ENCODE measurements at regions not wholly inside any gene's neighbourhood (a gene's known extent, or its start where the extent isn't known, plus 50 kb on each side); places are given as distances from the start of the nearest gene placed in this dataset.

DNA sequence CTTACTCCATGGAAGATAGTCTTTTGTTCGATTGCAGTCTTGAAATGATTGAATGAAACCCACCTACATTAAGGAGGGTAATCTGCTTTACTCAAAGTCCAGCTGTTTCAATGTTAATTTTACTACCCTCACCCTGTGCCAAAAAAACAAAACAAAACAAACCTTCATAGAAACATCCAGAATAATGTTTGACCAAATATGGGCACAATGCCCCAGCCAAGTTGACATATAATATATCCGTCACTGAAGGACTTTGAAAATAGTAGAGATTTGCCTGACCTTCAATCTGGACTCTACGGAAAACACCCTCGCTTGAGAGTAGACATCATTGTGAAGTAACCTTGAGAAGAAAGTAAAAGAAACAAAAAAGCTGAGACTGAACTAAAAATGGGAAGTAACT is 550.5 kb upstream of the SMIM31 start:
- H3K9me3 ChIP-seq (ENCODE audit: control insufficient read depth in 4 of 4, low read length in 3 of 4): no peaks in the 10 kb centered on the region
- H3K4me3 ChIP-seq (ENCODE audit: low read depth in 1 of 3, low read length in 3 of 3): no peak overlapping the region
- H3K27me3 ChIP-seq (ENCODE audit: control insufficient read depth in 4 of 4, insufficient read depth in 4 of 4, low read length in 3 of 4): peaks cover 0 to 3% (median 0%) of the 10 kb centered on the region in 4 donors
- H3K36me3 ChIP-seq (ENCODE audit: control insufficient read depth in 4 of 4, insufficient read depth in 3 of 4, low read depth in 1 of 4, low read length in 3 of 4): no peaks in the 10 kb centered on the region
- DNase-seq (ENCODE audit: low spot score): no peak
- no peaks in the 10 kb centered on the region for H3K4me1 ChIP-seq (ENCODE audit: control insufficient read depth in 4 of 4, insufficient read depth in 4 of 4, low read length in 3 of 4)
- H3K9ac ChIP-seq (ENCODE audit: low read depth in 1 of 2, low read length in 2 of 2): no peak overlapping the region
- 71% methylated on average over 4 of the region's 4 CpGs for WGBS
- no peak for TF ChIP-seq FOXA2 (IDR thresholded peaks at IDR 0.05)
- no peak for TF ChIP-seq RAD21 (IDR thresholded peaks at IDR 0.05)
- no peak for TF ChIP-seq RXRA (IDR thresholded peaks at IDR 0.05)
- no peak for TF ChIP-seq YY1 (IDR thresholded peaks at IDR 0.05)
- no peak for TF ChIP-seq GABPA (IDR thresholded peaks at IDR 0.05 in 1 of 2, conservative IDR thresholded peaks at IDR 0.05 in 1 of 2)
- TF ChIP-seq JUND (IDR thresholded peaks at IDR 0.05): no peak
- no peak for TF ChIP-seq SP1 (IDR thresholded peaks at IDR 0.05)
- TF ChIP-seq EGR1 (IDR thresholded peaks at IDR 0.05; ENCODE audit: low read depth in 2 of 2): no peak
- TF ChIP-seq, protein P1, sequence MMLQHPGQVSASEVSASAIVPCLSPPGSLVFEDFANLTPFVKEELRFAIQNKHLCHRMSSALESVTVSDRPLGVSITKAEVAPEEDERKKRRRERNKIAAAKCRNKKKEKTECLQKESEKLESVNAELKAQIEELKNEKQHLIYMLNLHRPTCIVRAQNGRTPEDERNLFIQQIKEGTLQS (IDR thresholded peaks at IDR 0.05): no peak
- no peak overlapping the region for H3K27ac ChIP-seq (ENCODE audit: low read depth in 1 of 2, low read length in 2 of 2)

DNA sequence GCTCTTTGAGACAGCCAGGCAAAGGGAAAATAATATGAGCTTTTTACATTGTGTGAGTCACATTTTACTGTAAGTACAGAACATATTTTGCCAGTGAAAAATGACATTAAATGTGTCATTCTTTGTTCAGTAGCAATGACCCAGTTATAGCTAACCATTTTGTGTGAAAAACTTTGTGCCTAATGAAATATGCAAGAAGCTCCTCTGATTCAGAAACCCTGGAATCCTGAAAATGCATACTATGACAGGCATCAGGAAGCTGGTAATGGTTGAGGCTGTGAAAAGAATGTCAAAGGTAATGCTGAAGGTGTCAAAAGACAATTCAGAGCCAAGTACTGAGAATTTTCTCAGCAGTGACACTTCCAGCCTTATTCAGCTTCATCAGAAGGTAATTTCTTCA is 549.5 kb upstream of the SMIM31 start:
- no peaks in the 10 kb centered on the region for H3K9me3 ChIP-seq (ENCODE audit: control insufficient read depth in 4 of 4, low read length in 3 of 4)
- TF ChIP-seq SP1 (IDR thresholded peaks at IDR 0.05): no peak
- TF ChIP-seq, protein P1 (IDR thresholded peaks at IDR 0.05): no peak
- no peak for TF ChIP-seq YY1 (IDR thresholded peaks at IDR 0.05)
- TF ChIP-seq NR2F2 (IDR thresholded peaks at IDR 0.05): no peak
- no peak for TF ChIP-seq JUND (IDR thresholded peaks at IDR 0.05)
- TF ChIP-seq, protein P2, sequence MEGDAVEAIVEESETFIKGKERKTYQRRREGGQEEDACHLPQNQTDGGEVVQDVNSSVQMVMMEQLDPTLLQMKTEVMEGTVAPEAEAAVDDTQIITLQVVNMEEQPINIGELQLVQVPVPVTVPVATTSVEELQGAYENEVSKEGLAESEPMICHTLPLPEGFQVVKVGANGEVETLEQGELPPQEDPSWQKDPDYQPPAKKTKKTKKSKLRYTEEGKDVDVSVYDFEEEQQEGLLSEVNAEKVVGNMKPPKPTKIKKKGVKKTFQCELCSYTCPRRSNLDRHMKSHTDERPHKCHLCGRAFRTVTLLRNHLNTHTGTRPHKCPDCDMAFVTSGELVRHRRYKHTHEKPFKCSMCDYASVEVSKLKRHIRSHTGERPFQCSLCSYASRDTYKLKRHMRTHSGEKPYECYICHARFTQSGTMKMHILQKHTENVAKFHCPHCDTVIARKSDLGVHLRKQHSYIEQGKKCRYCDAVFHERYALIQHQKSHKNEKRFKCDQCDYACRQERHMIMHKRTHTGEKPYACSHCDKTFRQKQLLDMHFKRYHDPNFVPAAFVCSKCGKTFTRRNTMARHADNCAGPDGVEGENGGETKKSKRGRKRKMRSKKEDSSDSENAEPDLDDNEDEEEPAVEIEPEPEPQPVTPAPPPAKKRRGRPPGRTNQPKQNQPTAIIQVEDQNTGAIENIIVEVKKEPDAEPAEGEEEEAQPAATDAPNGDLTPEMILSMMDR (IDR thresholded peaks at IDR 0.05; ENCODE audit: low read depth, low read length, missing input control): no peak
- TF ChIP-seq HNF4G (IDR thresholded peaks at IDR 0.05): no peak
- TF ChIP-seq FOXA1 (IDR thresholded peaks at IDR 0.05): no peak
- no peak for TF ChIP-seq RAD21 (IDR thresholded peaks at IDR 0.05)
- TF ChIP-seq, protein P3, sequence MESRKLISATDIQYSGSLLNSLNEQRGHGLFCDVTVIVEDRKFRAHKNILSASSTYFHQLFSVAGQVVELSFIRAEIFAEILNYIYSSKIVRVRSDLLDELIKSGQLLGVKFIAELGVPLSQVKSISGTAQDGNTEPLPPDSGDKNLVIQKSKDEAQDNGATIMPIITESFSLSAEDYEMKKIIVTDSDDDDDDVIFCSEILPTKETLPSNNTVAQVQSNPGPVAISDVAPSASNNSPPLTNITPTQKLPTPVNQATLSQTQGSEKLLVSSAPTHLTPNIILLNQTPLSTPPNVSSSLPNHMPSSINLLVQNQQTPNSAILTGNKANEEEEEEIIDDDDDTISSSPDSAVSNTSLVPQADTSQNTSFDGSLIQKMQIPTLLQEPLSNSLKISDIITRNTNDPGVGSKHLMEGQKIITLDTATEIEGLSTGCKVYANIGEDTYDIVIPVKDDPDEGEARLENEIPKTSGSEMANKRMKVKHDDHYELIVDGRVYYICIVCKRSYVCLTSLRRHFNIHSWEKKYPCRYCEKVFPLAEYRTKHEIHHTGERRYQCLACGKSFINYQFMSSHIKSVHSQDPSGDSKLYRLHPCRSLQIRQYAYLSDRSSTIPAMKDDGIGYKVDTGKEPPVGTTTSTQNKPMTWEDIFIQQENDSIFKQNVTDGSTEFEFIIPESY (IDR thresholded peaks at IDR 0.05): no peak
- TF ChIP-seq RXRA (IDR thresholded peaks at IDR 0.05): no peak
- TF ChIP-seq EGR1 (IDR thresholded peaks at IDR 0.05; ENCODE audit: low read depth in 2 of 2): no peak
- TF ChIP-seq HNF4A (conservative IDR thresholded peaks at IDR 0.05): no peak
- no peak for TF ChIP-seq GABPA (IDR thresholded peaks at IDR 0.05 in 1 of 2, conservative IDR thresholded peaks at IDR 0.05 in 1 of 2)
- no peak overlapping the region for H3K27ac ChIP-seq (ENCODE audit: low read depth in 1 of 2, low read length in 2 of 2)
- no peak for DNase-seq (ENCODE audit: low spot score)
- H3K4me1 ChIP-seq (ENCODE audit: control insufficient read depth in 4 of 4, insufficient read depth in 4 of 4, low read length in 3 of 4): no peaks in the 10 kb centered on the region
- H3K9ac ChIP-seq (ENCODE audit: low read depth in 1 of 2, low read length in 2 of 2): no peak overlapping the region
- peaks cover 0 to 3% (median 0%) of the 10 kb centered on the region in 4 donors for H3K27me3 ChIP-seq (ENCODE audit: control insufficient read depth in 4 of 4, insufficient read depth in 4 of 4, low read length in 3 of 4)
- no peak overlapping the region for H3K4me3 ChIP-seq (ENCODE audit: low read depth in 1 of 3, low read length in 3 of 3)
- no peaks in the 10 kb centered on the region for H3K36me3 ChIP-seq (ENCODE audit: control insufficient read depth in 4 of 4, insufficient read depth in 3 of 4, low read depth in 1 of 4, low read length in 3 of 4)

DNA sequence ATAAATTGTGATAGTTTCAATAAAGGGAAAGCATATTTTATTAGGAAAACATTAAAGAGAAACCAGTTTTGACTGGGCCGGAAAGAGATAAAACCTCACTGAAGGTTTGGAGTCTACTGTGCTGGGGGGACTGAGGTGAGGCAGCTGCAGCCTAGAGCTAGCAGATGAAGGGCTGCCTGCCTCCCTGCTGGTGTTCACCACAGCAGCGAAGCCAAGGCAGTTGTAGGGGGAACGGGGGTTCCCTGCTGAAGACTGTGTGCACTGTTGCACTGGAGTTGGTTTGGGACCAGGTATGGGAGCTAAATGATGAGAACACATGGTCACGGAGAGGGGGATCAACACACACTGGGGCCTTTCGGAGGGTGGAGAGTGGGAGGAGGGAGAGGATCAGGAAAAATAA is 546.5 kb upstream of the SMIM31 start:
- H3K27ac ChIP-seq (ENCODE audit: low read depth in 1 of 2, low read length in 2 of 2): no peak overlapping the region
- no peaks in the 10 kb centered on the region for H3K27me3 ChIP-seq (ENCODE audit: control insufficient read depth in 4 of 4, insufficient read depth in 4 of 4, low read length in 3 of 4)
- no peaks in the 10 kb centered on the region for H3K4me1 ChIP-seq (ENCODE audit: control insufficient read depth in 4 of 4, insufficient read depth in 4 of 4, low read length in 3 of 4)
- 69% methylated on average over 5 of the region's 5 CpGs for WGBS
- H3K4me3 ChIP-seq (ENCODE audit: low read depth in 1 of 3, low read length in 3 of 3): no peak overlapping the region
- TF ChIP-seq, protein P1 (IDR thresholded peaks at IDR 0.05): no peak
- TF ChIP-seq RXRA (IDR thresholded peaks at IDR 0.05) (no peak), HNF4A (conservative IDR thresholded peaks at IDR 0.05) (no peak), NR2F2 (IDR thresholded peaks at IDR 0.05) (no peak), TAF1 (conservative IDR thresholded peaks at IDR 0.05) (no peak), SP1 (IDR thresholded peaks at IDR 0.05) (no peak), HNF4G (IDR thresholded peaks at IDR 0.05) (no peak), RAD21 (IDR thresholded peaks at IDR 0.05) (no peak)
- TF ChIP-seq, protein P4, sequence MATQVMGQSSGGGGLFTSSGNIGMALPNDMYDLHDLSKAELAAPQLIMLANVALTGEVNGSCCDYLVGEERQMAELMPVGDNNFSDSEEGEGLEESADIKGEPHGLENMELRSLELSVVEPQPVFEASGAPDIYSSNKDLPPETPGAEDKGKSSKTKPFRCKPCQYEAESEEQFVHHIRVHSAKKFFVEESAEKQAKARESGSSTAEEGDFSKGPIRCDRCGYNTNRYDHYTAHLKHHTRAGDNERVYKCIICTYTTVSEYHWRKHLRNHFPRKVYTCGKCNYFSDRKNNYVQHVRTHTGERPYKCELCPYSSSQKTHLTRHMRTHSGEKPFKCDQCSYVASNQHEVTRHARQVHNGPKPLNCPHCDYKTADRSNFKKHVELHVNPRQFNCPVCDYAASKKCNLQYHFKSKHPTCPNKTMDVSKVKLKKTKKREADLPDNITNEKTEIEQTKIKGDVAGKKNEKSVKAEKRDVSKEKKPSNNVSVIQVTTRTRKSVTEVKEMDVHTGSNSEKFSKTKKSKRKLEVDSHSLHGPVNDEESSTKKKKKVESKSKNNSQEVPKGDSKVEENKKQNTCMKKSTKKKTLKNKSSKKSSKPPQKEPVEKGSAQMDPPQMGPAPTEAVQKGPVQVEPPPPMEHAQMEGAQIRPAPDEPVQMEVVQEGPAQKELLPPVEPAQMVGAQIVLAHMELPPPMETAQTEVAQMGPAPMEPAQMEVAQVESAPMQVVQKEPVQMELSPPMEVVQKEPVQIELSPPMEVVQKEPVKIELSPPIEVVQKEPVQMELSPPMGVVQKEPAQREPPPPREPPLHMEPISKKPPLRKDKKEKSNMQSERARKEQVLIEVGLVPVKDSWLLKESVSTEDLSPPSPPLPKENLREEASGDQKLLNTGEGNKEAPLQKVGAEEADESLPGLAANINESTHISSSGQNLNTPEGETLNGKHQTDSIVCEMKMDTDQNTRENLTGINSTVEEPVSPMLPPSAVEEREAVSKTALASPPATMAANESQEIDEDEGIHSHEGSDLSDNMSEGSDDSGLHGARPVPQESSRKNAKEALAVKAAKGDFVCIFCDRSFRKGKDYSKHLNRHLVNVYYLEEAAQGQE (IDR thresholded peaks at IDR 0.05): no peak
- H3K36me3 ChIP-seq (ENCODE audit: control insufficient read depth in 4 of 4, insufficient read depth in 3 of 4, low read depth in 1 of 4, low read length in 3 of 4): no peaks in the 10 kb centered on the region
- H3K9me3 ChIP-seq (ENCODE audit: control insufficient read depth in 4 of 4, low read length in 3 of 4): no peaks in the 10 kb centered on the region
- H3K9ac ChIP-seq (ENCODE audit: low read depth in 1 of 2, low read length in 2 of 2): no peak overlapping the region
- no peak for DNase-seq (ENCODE audit: low spot score)

All from liver (tissue), 8 donors.